GM18867 (cell line): ENCODE measurements at regions not wholly inside any gene's neighbourhood (a gene's known extent, or its start where the extent isn't known, plus 50 kb on each side); places are given as distances from the start of the nearest gene placed in this dataset.
"Not testable (repeated sequence)": the region's sequence is repeated elsewhere in the genome, so short reads cannot be mapped to it uniquely, and the experiment has no call there.

Experiments used
- ATAC-seq: cut with Tn5 transposase; IDR thresholded peaks from one replicate; pipeline ENCODE4 v1.9.1; 2021; ENCODE audit warnings: mild to moderate bottlenecking, moderate library complexity; ENCODE audit not compliant: unreplicated experiment

- no peak for ATAC-seq
These were observed 439.9 kb upstream of the CHD1 start for GRCh38 chr5:99368726-99369125.

- ATAC-seq: no peak
These were observed 427.1 kb upstream of the CHD1 start for GRCh38 chr5:99355881-99356280.

- ATAC-seq: no peak
These were observed 421.0 kb upstream of the CHD1 start for GRCh38 chr5:99349787-99350186.

- ATAC-seq: no peak
These were observed 419.8 kb upstream of the CHD1 start for GRCh38 chr5:99348597-99348996.

GRCh38 chr5:99339758-99340157 is 411.0 kb upstream of the CHD1 start:
- not testable (repeated sequence) for ATAC-seq

- ATAC-seq: no peak
These were observed 406.1 kb upstream of the CHD1 start for GRCh38 chr5:99334936-99335335.

- ATAC-seq: no peak
These were observed 402.3 kb upstream of the CHD1 start for GRCh38 chr5:99331061-99331460.

GRCh38 chr5:99320436-99320835 is 391.6 kb upstream of the CHD1 start:
- ATAC-seq: no peak

GRCh38 chr5:99317136-99317535 is 388.3 kb upstream of the CHD1 start:
- no peak for ATAC-seq

- no peak for ATAC-seq
These were observed 387.7 kb upstream of the CHD1 start for GRCh38 chr5:99316484-99316883.

- ATAC-seq: no peak
These were observed 386.8 kb upstream of the CHD1 start for GRCh38 chr5:99315413-99316183.

- ATAC-seq: no peak
These were observed 385.9 kb upstream of the CHD1 start for GRCh38 chr5:99314721-99315120.

GRCh38 chr5:99308131-99308530 is 379.3 kb upstream of the CHD1 start:
- ATAC-seq: no peak

- no peak for ATAC-seq
These were observed 376.3 kb upstream of the CHD1 start for GRCh38 chr5:99305045-99305580.

GRCh38 chr5:99285606-99286005 is 356.8 kb upstream of the CHD1 start:
- ATAC-seq: no peak

- ATAC-seq: no peak
These were observed 346.3 kb upstream of the CHD1 start for GRCh38 chr5:99275128-99275527.

GRCh38 chr5:99272576-99272975 is 343.8 kb upstream of the CHD1 start:
- no peak for ATAC-seq

- ATAC-seq: no peak
These were observed 330.0 kb upstream of the CHD1 start for GRCh38 chr5:99258819-99259218.

- no peak for ATAC-seq
These were observed 319.3 kb upstream of the CHD1 start for GRCh38 chr5:99248066-99248465.

GRCh38 chr5:99247346-99247745 is 318.5 kb upstream of the CHD1 start:
- no peak for ATAC-seq

GRCh38 chr5:99243111-99243510 is 314.3 kb upstream of the CHD1 start:
- no peak for ATAC-seq

GRCh38 chr5:99239826-99240360 is 311.1 kb upstream of the CHD1 start:
- no peak for ATAC-seq
